ENCODE measurements at regions not wholly inside any gene's neighbourhood (a gene's known extent, or its start where the extent isn't known, plus 50 kb on each side); places are given as distances from the start of the nearest gene placed in this dataset.

DNA sequence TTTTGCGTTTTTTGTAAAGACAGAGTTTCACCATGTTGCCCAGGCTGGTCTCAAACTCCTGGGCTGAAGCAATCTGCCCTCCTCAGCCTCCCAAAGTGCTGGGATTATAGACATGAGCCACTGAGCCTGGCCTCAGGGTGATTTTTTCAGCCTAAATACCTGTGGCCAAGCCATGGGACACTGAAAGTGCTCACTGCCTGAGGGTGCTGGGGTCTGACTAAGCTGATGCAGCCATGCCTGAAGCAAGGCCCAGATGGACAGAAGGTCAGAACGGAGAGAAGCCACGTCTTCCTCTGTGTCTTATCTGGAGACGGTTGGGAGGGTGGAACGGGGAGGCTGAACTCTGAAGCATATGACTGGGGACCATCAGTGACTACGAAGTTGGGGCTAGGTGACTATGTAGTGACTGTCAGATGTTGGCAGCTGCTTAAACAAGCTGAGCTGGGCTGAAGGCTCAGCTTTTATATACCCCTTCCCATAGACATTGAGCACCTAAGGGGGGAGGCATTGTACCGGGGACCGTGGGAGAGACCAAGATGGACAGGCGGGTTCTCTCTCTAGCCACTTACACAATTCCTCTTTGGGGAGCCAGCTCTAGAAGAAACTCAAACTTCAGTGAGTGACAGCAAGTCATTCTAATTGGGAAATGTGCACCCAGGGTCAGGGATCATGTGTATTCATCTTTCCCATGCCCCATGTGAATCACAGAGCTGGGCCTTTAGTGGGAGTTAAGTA lies 73.3 kb upstream of the HABP2 start:
- Histone ChIP-seq H3K27ac (no peak overlapping the region), H3K27me3 (no peaks in the 10 kb centered on the region), H3K9me3 (ENCODE audit: low read depth) (no peaks in the 10 kb centered on the region), H3K36me3 (no peaks in the 10 kb centered on the region), H3K4me1 (ENCODE audit: low read depth) (no peaks in the 10 kb centered on the region), H3K4me3 (no peak overlapping the region)
- DNase-seq (ENCODE audit: low read depth in 1 of 2, low spot score in 1 of 2), result no peak
- no peak for TF ChIP-seq CTCF (IDR thresholded peaks at IDR 0.05; ENCODE audit: low read depth, low read length)

GRCh38 chr10:113480081-113480360 lies 72.8 kb upstream of the HABP2 start:
- no peak for DNase-seq (ENCODE audit: low read depth in 1 of 2, low spot score in 1 of 2)
- H3K27ac ChIP-seq, result no peak overlapping the region
- no peak overlapping the region for H3K4me3 ChIP-seq
- H3K27me3 ChIP-seq, result no peaks in the 10 kb centered on the region
- TF ChIP-seq CTCF (IDR thresholded peaks at IDR 0.05; ENCODE audit: low read depth, low read length), result no peak
- no peaks in the 10 kb centered on the region for H3K4me1 ChIP-seq (ENCODE audit: low read depth)
- H3K36me3 ChIP-seq, result no peaks in the 10 kb centered on the region
- no peaks in the 10 kb centered on the region for H3K9me3 ChIP-seq (ENCODE audit: low read depth)

DNA sequence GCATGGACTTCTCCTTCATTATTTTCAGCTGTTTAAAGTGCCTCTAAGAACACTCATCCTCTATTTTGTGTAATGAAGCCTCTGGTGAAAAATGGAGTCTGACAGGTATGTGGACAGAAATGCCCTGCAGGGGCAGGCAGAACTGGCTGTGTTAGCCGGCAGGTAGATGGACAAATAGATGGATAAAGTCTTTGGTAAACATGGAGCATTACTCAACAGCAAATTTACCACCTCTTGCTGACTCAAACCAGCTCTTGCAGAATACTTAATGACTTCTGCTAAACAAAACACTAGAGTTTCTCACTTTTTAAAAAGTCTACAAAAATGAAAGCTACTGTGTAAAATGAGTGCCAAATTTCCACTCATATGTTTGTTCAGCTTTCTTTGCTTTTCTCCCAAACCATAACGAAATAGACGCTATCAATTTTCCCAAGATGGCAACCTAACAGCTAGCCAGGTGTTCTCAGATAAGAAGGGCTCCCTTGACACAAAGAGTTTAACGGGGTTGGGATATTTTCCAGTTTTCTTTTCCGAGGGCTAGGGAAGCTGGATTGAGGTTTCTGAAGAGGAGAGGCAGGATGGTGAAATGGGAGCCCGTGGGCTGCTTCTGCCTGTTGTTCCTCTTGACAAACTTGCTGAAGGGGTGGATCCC lies 71.9 kb upstream of the HABP2 start:
- no peak overlapping the region for H3K27ac ChIP-seq
- H3K4me3 ChIP-seq, result no peak overlapping the region
- no peak for DNase-seq (ENCODE audit: low read depth in 1 of 2, low spot score in 1 of 2)
- H3K36me3 ChIP-seq, result no peaks in the 10 kb centered on the region
- TF ChIP-seq CTCF (IDR thresholded peaks at IDR 0.05; ENCODE audit: low read depth, low read length), result no peak
- H3K27me3 ChIP-seq, result no peaks in the 10 kb centered on the region
- no peaks in the 10 kb centered on the region for H3K4me1 ChIP-seq (ENCODE audit: low read depth)
- no peaks in the 10 kb centered on the region for H3K9me3 ChIP-seq (ENCODE audit: low read depth)

- Histone ChIP-seq H3K9me3 (ENCODE audit: low read depth) (no peaks in the 10 kb centered on the region), H3K4me3 (no peak overlapping the region), H3K4me1 (ENCODE audit: low read depth) (no peaks in the 10 kb centered on the region), H3K36me3 (no peaks in the 10 kb centered on the region), H3K27me3 (no peaks in the 10 kb centered on the region), H3K27ac (no peak overlapping the region)
- no peak for TF ChIP-seq CTCF (IDR thresholded peaks at IDR 0.05; ENCODE audit: low read depth, low read length)
- no peak for DNase-seq (ENCODE audit: low read depth in 1 of 2, low spot score in 1 of 2)
Observed at GRCh38 chr10:113484487-113484886, 68.4 kb upstream of the HABP2 start.

- no peaks in the 10 kb centered on the region for H3K27me3 ChIP-seq
- no peak for DNase-seq (ENCODE audit: low read depth in 1 of 2, low spot score in 1 of 2)
Observed at GRCh38 chr10:113485736-113486135, 67.1 kb upstream of the HABP2 start.

More at GRCh38 chr10:113485736-113486135, 67.1 kb upstream of the HABP2 start:
- TF ChIP-seq CTCF (IDR thresholded peaks at IDR 0.05; ENCODE audit: low read depth, low read length), result no peak
- Histone ChIP-seq H3K27ac (no peak overlapping the region), H3K36me3 (no peaks in the 10 kb centered on the region), H3K9me3 (ENCODE audit: low read depth) (no peaks in the 10 kb centered on the region), H3K4me3 (no peak overlapping the region), H3K4me1 (ENCODE audit: low read depth) (no peaks in the 10 kb centered on the region)
